Esophagus squamous epithelium (tissue), 5 donors: ENCODE measurements at regions not wholly inside any gene's neighbourhood (a gene's known extent, or its start where the extent isn't known, plus 50 kb on each side); places are given as distances from the start of the nearest gene placed in this dataset.

Experiments
- DNase-seq: peaks from one replicate; lab custom pipeline; 2025; lab: John Stamatoyannopoulos, UW
- H3K27ac ChIP-seq, 4 donors: fragments of 200-600 bp; sonication (generic); one replicate each; pipeline ENCODE4 v1.5.1; 2016 to 2019; ENCODE audit warnings: mild to moderate bottlenecking in 1 of 4
- H3K27me3 ChIP-seq, 4 donors: fragments of 200-600 bp; sonication (generic); 1 replicate in 3 of 4; 2 replicates in 1 of 4; pipeline versions ENCODE4 v1.5.1 to v1.6.0; 2017 to 2021; ENCODE audit warnings: antibody characterized with exemption in 1 of 4
- H3K36me3 ChIP-seq, 3 donors: fragments of 200-600 bp; sonication (generic); one replicate each; pipeline ENCODE4 v1.5.1; 2016 to 2019
- H3K4me1 ChIP-seq, 3 donors: fragments of 200-600 bp; sonication (generic); one replicate each; pipeline ENCODE4 v1.5.1; 2017 to 2019
- H3K4me3 ChIP-seq, 4 donors: fragments of 200-600 bp; sonication (generic); 1 replicate in 3 of 4; 2 replicates in 1 of 4; pipeline ENCODE4 v1.5.1; 2016 to 2019; ENCODE audit warnings: mild to moderate bottlenecking in 2 of 4, moderate library complexity in 1 of 4
- H3K9me3 ChIP-seq, 3 donors: fragments of 200-600 bp; sonication (generic); one replicate each; pipeline ENCODE4 v1.5.1; 2016 to 2019
- POLR2A ChIP-seq, 4 donors: fragments of 450-650 bp; IDR thresholded peaks; one replicate each; pipeline ENCODE4 v1.6.1; 2017; ENCODE audit warnings: antibody characterized with exemption in 4 of 4, mild to moderate bottlenecking in 4 of 4, moderate library complexity in 3 of 4
- WGBS, 2 donors: methylation state at CpG; one replicate each; pipeline ENCODE4 v1.1.5; 2018; 5-methylcytosine and 5-hydroxymethylcytosine counted together
- intact Hi-C: fragments of 100-400 bp; cut with DNase I; formaldehyde crosslinking; loops from one replicate; pipeline ENCODE4 v1.15.0; 2022
- TF ChIP-seq, protein P1 (sequence below), 6 experiments: fragments of 450-650 bp in 4 of 6; fragments of 200-600 bp in 2 of 6; sonication (generic) in 2 of 6; IDR thresholded peaks; one replicate each; pipeline ENCODE4 v1.5.1; 2016 to 2019; ENCODE audit warnings: antibody characterized with exemption in 6 of 6, mild to moderate bottlenecking in 4 of 6, moderate library complexity in 4 of 6
- donor health status: DM: yes; HTN: yes; CAD: no.

DNA sequence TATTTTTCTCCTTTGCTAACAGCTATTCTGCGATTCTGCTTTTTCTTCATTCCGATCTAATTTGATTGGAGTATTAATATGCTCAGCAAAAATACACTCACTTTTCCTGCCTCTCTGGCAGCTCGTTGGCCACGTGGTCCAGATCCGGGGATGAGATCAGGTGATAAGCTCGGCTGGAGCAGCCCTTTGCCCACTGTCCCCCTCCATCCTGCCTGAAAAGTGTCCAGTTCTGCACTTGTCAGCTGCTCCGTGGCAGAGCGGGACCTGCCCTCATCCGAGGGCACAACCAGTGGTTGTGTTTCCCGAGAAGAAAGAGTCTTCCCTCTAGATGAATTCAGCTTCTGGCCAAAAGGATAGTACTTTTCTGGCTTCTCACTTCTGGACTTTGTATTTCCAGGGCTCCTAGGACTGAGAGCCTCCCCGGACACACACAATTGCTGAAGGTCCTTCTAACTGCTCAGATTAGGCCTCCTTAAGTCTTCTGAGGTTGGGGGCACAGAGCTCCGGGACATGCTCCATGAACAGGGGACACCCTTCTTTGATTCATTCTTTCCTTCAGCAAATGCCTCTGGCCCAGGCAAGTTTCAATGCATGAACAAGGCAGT is 103.9 kb upstream of the ALDH1A3 start:
- Histone ChIP-seq H3K36me3 (no peaks in the 10 kb centered on the region), H3K9me3 (no peaks in the 10 kb centered on the region), H3K27ac (no peak overlapping the region), H3K4me1 (no peaks in the 10 kb centered on the region), H3K27me3 (peaks cover 0 to 4% (median 0%) of the 10 kb centered on the region in 4 donors), H3K4me3 (no peak overlapping the region)
- no peak for DNase-seq
- WGBS, 2 donors, result 79 to 84% methylated on average over 7 to 10 of the region's 12 CpGs
- intact Hi-C loops, result no loop called here
- no peak for TF ChIP-seq POLR2A (IDR thresholded peaks at IDR 0.05)
- TF ChIP-seq, protein P1, sequence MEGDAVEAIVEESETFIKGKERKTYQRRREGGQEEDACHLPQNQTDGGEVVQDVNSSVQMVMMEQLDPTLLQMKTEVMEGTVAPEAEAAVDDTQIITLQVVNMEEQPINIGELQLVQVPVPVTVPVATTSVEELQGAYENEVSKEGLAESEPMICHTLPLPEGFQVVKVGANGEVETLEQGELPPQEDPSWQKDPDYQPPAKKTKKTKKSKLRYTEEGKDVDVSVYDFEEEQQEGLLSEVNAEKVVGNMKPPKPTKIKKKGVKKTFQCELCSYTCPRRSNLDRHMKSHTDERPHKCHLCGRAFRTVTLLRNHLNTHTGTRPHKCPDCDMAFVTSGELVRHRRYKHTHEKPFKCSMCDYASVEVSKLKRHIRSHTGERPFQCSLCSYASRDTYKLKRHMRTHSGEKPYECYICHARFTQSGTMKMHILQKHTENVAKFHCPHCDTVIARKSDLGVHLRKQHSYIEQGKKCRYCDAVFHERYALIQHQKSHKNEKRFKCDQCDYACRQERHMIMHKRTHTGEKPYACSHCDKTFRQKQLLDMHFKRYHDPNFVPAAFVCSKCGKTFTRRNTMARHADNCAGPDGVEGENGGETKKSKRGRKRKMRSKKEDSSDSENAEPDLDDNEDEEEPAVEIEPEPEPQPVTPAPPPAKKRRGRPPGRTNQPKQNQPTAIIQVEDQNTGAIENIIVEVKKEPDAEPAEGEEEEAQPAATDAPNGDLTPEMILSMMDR (IDR thresholded peaks at IDR 0.05), result no peak

DNA sequence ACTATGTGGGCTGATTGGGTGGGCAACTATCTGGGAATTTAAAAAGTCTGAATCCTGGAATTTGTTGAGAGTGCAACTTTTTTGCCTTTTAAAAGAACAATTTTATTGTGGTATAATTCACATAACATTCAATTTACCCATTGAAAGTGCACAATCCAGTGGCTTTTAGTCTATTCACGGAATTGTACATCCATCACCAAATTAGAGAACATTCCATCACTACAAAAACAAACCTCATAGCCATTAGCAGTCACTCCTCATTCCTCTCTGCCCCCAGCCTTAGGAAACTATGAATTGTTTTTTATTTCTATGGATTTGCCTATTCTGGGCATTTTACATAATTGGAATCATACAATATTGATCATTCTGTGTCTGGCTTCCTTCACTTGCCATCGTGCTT is 101.8 kb upstream of the ALDH1A3 start:
- intact Hi-C loops, result no loop called here
- 75 to 82% methylated on average over 2 of the region's 2 CpGs for WGBS, 2 donors

DNA sequence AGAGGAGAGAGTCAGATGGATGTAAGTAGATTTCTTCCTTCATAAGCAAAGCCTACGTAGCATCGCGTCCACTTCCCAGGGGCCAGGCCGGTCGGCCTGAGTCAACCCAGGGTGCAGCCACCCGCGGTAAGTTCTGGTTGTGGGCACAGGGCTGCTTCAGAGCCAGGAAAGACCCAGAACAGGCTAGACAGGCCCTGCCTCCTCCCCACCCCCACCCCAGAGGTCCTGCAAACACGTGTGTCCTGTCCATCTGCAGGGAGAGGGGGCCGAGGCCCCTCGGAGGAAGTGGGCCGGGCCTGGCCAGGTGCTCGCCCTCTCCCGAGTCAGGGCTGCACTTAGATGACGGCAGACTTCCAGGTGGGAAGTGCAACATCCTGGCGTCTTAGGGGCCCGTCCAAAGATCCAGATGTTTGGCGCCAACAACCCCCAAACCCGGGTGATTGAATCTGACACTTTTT is 100.8 kb upstream of the ALDH1A3 start:
- DNase-seq, result no peak
- no peaks in the 10 kb centered on the region for H3K9me3 ChIP-seq
- TF ChIP-seq, protein P1 (IDR thresholded peaks at IDR 0.05), result no peak
- no peak for TF ChIP-seq POLR2A (IDR thresholded peaks at IDR 0.05)
- H3K4me3 ChIP-seq, result no peak overlapping the region
- H3K27ac ChIP-seq, result no peak overlapping the region
- intact Hi-C loops, result no loop called here
- H3K4me1 ChIP-seq, result no peaks in the 10 kb centered on the region
- no peaks in the 10 kb centered on the region for H3K36me3 ChIP-seq
- 53 to 67% methylated on average over 3 to 6 of the region's 18 CpGs for WGBS, 2 donors
- peaks cover 0 to 4% (median 0%) of the 10 kb centered on the region in 4 donors for H3K27me3 ChIP-seq

More for the DNA sequence above, 101.8 kb upstream of the ALDH1A3 start:
- TF ChIP-seq, protein P1 (IDR thresholded peaks at IDR 0.05), result no peak
- TF ChIP-seq POLR2A (IDR thresholded peaks at IDR 0.05), result no peak
- peaks cover 0 to 4% (median 0%) of the 10 kb centered on the region in 4 donors for H3K27me3 ChIP-seq
- H3K27ac ChIP-seq, result no peak overlapping the region
- H3K9me3 ChIP-seq, result no peaks in the 10 kb centered on the region
- no peak overlapping the region for H3K4me3 ChIP-seq
- DNase-seq, result no peak
- no peaks in the 10 kb centered on the region for H3K4me1 ChIP-seq
- H3K36me3 ChIP-seq, result no peaks in the 10 kb centered on the region

DNA sequence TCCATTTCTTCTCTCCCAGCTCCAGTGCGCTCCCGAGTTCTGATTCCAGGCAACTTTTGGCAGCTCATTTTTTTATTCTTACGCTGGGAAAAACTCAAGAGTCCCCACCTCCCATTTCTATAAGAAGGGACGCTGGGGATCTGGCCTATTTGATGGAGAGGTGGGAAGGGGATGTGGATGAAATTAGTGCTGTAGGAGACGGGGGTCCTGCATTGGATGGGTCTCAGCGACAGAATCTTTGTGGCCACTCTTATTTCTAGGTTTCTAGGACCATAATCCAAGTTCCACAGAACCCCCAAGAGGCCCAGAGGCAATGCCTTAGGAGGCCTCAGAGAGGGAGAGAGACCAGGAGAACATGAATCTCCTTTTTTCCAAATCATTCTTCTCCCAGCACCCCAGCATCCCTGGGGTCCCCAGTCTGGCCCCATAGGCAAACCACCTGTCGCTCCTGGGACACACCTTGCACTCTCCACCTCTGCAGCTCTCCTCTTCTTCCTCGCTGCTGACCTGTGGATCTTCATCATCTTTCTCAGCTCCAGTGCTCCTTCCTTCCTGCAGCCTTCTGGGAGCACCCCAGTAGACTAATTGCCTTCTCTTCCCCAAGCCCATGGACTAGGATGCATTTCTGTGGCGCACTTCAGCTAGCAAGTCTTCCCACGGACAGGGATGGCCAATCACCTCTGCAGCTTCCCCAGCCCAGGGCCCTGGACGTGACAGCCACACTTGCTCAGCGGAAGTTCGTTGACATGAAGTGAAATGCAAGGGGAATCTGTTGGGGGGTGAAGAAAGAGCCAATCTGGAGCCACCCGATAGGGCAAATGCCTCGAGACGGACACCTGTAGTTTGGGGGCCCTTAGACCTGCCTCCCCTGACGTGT is 100.1 kb upstream of the ALDH1A3 start:
- H3K27me3 ChIP-seq, result peaks cover 0 to 4% (median 0%) of the 10 kb centered on the region in 4 donors
- no peak for DNase-seq
- WGBS, 2 donors, result 84 to 89% methylated on average over 13 to 15 of the region's 17 CpGs
- H3K36me3 ChIP-seq, result no peaks in the 10 kb centered on the region
- no peak overlapping the region for H3K27ac ChIP-seq
- no peaks in the 10 kb centered on the region for H3K4me1 ChIP-seq
- no peaks in the 10 kb centered on the region for H3K9me3 ChIP-seq
- TF ChIP-seq POLR2A (IDR thresholded peaks at IDR 0.05), result no peak
- TF ChIP-seq, protein P1 (IDR thresholded peaks at IDR 0.05), result no peak
- intact Hi-C loops, result no loop called here
- H3K4me3 ChIP-seq, result no peak overlapping the region
